Adipocyte (in vitro differentiated cells): ENCODE measurements at regions not wholly inside any gene's neighbourhood (a gene's known extent, or its start where the extent isn't known, plus 50 kb on each side); places are given as distances from the start of the nearest gene placed in this dataset.
"Not testable (repeated sequence)": the region's sequence is repeated elsewhere in the genome, so short reads cannot be mapped to it uniquely, and the experiment has no call there.

Experiments used
- DNase-seq: peaks from one replicate; pipeline ENCODE4 v3.0.0-alpha.2; 2015; ENCODE audit warnings: low read depth
- H3K27me3 ChIP-seq: replicated peaks from 2 replicates; pipeline ENCODE4 v1.7.0; 2013; ENCODE audit warnings: mild to moderate bottlenecking, low read length, moderate library complexity; ENCODE audit not compliant: control insufficient read depth, insufficient read depth
- H3K36me3 ChIP-seq: 2 replicates; pipeline ENCODE4 v1.7.0; 2013; ENCODE audit warnings: low read length, mild to moderate bottlenecking, moderate library complexity; ENCODE audit not compliant: control insufficient read depth, insufficient read depth, severe bottlenecking
- H3K4me1 ChIP-seq: 2 replicates; pipeline ENCODE4 v1.7.0; 2013; ENCODE audit warnings: mild to moderate bottlenecking, low read length, moderate library complexity; ENCODE audit not compliant: control insufficient read depth, insufficient read depth
- H3K4me3 ChIP-seq: 2 replicates; pipeline ENCODE4 v1.7.0; 2013; ENCODE audit warnings: mild to moderate bottlenecking, low read length, moderate library complexity
- H3K9ac ChIP-seq: 2 replicates; pipeline ENCODE4 v1.7.0; 2013; ENCODE audit warnings: mild to moderate bottlenecking, low read length, moderate library complexity
- H3K9me3 ChIP-seq: 2 replicates; pipeline ENCODE4 v1.7.0; 2013; ENCODE audit warnings: mild to moderate bottlenecking, low read length, moderate library complexity; ENCODE audit not compliant: control insufficient read depth

DNA sequence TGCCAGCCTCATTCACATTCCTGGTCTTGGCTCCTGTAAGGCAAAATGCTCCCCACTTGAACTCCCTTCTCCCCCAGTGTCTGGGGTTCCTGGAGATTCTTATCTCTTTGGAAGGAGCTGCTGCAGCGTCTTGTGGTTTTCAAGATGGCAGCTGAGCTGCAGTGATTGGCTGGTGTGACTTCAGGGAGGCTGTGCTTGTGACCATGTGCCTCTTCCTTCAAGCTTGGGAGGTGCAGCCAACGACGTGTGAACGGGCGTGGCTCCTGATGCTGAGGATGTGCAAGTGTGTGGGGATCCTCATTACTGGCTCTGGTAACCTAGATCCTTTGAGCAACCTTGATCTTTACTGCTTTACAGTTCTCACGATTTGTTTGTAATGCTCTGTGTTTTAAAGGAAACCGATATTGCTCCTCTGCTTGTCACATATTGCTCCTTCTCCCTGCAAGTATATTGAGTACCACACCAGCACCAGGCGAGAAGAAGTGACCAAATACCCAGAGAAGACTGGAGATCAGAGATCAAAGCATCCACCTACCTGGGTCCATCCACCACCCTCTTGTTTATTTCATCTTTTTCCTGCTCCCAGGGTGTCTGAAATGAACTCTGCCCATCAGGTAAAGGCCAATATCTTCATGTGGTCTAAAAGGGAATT lies 208.5 kb downstream of the FGF9 start:
- Histone ChIP-seq H3K9me3 (no peaks in the 10 kb centered on the region), H3K36me3 (no peaks in the 10 kb centered on the region), H3K4me3 (no peak overlapping the region), H3K4me1 (no peaks in the 10 kb centered on the region), H3K9ac (no peak overlapping the region), H3K27me3 (peaks cover 2% of the 10 kb centered on the region)
- no peak for DNase-seq

DNA sequence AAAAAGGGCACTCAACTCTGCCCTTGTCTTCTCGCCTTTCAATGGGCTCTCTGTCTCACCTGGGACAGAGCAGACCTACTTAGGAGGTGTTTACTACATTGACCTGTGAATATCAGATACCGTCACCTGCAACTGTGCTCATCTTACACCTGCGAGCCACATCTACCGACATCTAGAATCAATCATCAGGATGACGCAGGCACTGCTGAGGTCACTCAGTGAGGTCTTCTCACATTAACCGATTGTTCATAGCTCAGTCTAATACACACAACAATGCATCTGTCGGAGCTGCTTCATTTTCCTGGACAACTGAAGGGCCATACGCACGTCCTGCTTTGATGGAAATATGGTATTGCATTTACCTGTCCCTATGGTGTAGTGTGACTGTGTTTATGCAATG lies 211.9 kb downstream of the FGF9 start:
- Histone ChIP-seq H3K4me3 (no peak overlapping the region), H3K9me3 (no peaks in the 10 kb centered on the region), H3K9ac (no peak overlapping the region), H3K4me1 (no peaks in the 10 kb centered on the region), H3K27me3 (peaks cover 3% of the 10 kb centered on the region), H3K36me3 (no peaks in the 10 kb centered on the region)
- no peak for DNase-seq

DNA sequence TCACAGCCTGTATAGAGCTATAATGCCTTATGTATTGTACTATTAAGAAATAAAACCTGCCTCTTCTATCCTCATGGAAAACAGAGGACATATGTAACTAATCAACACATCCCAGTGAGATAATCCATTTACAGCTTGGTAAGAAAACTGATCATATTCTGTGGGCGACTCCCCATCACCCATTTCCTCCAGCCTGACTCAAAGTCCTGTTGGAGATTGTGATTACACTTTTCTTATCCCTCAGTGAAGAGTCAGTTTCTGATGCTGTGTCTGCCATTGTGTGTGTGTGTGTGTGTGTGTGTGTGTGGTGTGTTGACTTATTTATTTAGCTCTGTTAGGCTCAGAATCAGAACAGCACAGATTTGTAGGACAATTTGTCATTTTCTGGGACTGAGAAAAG lies 212.8 kb downstream of the FGF9 start:
- Histone ChIP-seq H3K9me3 (no peaks in the 10 kb centered on the region), H3K4me3 (no peak overlapping the region), H3K27me3 (peaks cover 3% of the 10 kb centered on the region), H3K36me3 (no peaks in the 10 kb centered on the region), H3K9ac (no peak overlapping the region), H3K4me1 (no peaks in the 10 kb centered on the region)
- DNase-seq = no peak

DNA sequence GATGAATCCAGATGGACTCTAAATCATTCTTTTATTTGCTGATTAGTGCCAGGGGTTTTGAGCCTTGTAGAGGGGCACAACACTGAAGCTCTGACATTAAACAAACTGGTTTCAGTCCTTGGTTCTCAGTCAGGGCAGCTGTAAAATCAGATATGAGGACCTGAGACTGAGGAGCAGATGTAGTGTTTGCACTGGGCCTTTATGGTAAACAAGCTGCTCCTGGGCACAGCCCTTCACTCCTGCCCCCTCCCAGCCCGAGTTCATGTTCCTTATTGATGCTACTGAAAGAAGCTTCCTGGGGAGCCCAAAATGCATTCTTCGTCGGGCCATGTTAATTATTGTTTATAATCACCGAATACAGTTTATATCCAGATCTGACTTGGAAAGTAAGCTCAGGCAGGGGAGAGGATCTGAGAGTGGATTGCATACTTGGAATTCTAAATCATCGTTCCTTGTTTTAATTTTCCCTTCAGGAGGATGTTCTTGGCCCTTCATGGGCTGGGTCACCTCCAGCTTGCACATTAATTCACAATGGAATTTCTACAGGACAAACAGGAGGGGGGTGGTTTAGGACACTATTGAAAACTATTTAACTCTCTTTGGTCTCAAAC lies 213.5 kb downstream of the FGF9 start:
- H3K9ac ChIP-seq = no peak overlapping the region
- H3K36me3 ChIP-seq = no peaks in the 10 kb centered on the region
- no peaks in the 10 kb centered on the region for H3K4me1 ChIP-seq
- H3K4me3 ChIP-seq = no peak overlapping the region
- H3K9me3 ChIP-seq = no peaks in the 10 kb centered on the region
- DNase-seq = no peak
- peaks cover 3% of the 10 kb centered on the region for H3K27me3 ChIP-seq

DNA sequence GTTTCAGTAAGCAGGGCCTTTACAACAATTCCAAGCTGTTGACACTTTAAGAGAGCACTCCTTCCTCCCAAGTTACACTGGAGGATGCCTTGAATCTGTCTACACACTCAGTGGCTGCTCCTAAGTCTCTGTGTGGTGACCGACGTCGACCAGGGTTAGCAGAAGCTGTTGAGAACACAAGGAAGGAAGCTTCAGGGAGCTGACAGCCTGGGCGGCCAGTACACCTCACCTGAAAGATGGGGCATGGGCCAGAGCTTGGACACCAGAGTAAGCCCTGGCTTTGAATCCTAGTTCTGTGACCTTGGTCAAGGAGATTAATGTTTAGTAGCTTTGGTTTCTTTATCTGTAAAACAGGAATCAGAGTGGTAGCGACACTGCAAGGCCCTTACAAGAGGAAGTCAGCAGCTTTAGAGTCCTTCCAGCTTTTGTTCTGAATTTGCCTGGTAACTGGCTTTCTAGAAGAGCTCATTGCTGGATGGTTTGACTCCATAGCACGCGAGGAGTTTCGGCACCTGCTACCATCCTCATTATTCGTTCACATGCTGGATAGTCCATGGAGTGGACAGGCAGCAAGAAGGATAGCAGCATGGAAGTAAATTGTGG lies 214.2 kb downstream of the FGF9 start:
- Histone ChIP-seq H3K9me3 (no peaks in the 10 kb centered on the region), H3K4me1 (no peaks in the 10 kb centered on the region), H3K4me3 (no peak overlapping the region), H3K27me3 (peaks cover 3% of the 10 kb centered on the region), H3K9ac (no peak overlapping the region), H3K36me3 (no peaks in the 10 kb centered on the region)
- no peak for DNase-seq

DNA sequence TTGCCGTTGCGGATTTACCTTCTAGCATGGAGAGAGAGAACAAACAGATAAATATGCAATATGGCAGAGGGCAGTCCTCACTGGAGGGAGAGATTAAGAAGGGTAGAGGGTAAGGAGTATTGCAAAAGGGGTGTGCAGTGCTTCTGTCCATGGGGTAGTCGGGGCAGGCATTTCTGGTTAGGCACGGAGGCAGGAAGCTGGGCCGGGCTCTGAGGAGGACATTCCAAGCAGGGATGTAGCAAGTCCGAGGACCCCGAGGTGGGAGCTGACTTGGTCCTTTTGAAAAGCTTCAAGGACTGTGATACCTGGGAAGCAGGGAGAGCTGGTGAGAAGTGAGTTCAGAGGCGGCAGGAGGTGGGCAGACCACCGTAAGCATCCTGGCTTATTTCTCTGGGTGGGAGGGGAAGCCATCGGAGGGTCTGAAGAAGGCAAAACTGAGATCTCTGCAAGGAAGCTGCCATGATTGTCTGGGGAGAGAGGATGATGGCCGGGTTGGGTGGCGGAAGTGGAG lies 214.9 kb downstream of the FGF9 start:
- no peak for DNase-seq
- Histone ChIP-seq H3K27me3 (peaks cover 3% of the 10 kb centered on the region), H3K9me3 (no peaks in the 10 kb centered on the region)

DNA sequence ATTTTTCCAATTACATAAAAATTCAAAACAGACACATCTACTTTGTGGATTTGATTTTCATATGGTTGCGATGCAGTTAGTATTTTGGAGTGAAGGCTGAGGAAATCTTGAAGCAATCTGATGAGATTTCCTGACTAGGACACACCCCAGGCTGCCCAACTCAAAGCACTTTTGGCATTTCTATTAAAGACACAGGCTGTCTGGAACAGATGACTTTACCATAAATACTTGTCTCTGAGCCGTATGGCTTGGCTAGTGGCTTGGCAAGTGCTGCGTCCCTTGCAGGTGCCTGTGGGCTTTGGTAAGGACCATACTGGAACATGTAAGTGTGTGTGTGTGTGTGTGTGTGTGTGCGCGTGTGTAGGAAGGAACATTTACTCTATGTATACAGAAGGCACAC lies 218.8 kb downstream of the FGF9 start:
- no peaks in the 10 kb centered on the region for H3K4me1 ChIP-seq
- H3K27me3 ChIP-seq = no peaks in the 10 kb centered on the region
- H3K36me3 ChIP-seq = no peaks in the 10 kb centered on the region
- DNase-seq = no peak
- no peak overlapping the region for H3K9ac ChIP-seq
- H3K4me3 ChIP-seq = no peak overlapping the region
- H3K9me3 ChIP-seq = no peaks in the 10 kb centered on the region

More for the DNA sequence above, 214.9 kb downstream of the FGF9 start:
- Histone ChIP-seq H3K4me3 (no peak overlapping the region), H3K4me1 (no peaks in the 10 kb centered on the region), H3K9ac (no peak overlapping the region), H3K36me3 (no peaks in the 10 kb centered on the region)

DNA sequence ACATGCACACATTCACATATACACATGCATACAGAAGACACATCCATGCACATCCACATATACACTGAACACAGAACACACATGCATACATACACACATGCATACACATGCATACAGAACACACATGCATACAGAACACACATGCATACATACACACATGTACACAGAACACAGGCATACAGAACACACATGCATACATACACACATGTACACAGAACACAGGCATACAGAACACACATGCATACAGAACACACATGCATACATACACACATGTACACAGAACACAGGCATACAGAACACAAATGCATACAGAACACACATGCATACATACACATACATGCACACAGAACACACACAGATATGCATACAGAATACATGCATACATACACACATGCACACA lies 219.3 kb downstream of the FGF9 start:
- not testable (repeated sequence) for H3K9me3 ChIP-seq, H3K9ac ChIP-seq, H3K4me1 ChIP-seq, H3K4me3 ChIP-seq, H3K27me3 ChIP-seq, DNase-seq, H3K36me3 ChIP-seq

DNA sequence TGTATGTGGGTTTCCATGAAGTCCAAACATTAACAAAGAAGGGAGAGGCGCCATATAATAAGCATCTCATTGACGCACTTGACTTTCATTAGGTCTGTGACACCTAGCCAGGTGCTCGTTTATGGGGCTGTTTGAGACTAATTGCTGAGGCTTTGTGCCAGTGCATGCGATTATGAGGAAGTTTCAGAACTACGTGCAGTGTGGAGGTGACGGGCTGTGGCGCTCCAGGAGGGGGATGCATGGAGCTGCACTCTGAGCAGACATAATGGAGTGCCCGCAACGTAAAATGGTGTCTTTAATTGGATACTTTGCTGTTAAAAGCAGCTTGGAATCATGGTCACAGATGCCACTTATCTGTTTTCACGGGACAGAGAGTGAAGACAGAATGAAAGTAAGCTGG lies 223.2 kb downstream of the FGF9 start:
- DNase-seq = no peak
- Histone ChIP-seq H3K4me1 (peaks cover 7% of the 10 kb centered on the region), H3K27me3 (no peaks in the 10 kb centered on the region), H3K4me3 (no peak overlapping the region), H3K9me3 (no peaks in the 10 kb centered on the region), H3K9ac (no peak overlapping the region), H3K36me3 (no peaks in the 10 kb centered on the region)

DNA sequence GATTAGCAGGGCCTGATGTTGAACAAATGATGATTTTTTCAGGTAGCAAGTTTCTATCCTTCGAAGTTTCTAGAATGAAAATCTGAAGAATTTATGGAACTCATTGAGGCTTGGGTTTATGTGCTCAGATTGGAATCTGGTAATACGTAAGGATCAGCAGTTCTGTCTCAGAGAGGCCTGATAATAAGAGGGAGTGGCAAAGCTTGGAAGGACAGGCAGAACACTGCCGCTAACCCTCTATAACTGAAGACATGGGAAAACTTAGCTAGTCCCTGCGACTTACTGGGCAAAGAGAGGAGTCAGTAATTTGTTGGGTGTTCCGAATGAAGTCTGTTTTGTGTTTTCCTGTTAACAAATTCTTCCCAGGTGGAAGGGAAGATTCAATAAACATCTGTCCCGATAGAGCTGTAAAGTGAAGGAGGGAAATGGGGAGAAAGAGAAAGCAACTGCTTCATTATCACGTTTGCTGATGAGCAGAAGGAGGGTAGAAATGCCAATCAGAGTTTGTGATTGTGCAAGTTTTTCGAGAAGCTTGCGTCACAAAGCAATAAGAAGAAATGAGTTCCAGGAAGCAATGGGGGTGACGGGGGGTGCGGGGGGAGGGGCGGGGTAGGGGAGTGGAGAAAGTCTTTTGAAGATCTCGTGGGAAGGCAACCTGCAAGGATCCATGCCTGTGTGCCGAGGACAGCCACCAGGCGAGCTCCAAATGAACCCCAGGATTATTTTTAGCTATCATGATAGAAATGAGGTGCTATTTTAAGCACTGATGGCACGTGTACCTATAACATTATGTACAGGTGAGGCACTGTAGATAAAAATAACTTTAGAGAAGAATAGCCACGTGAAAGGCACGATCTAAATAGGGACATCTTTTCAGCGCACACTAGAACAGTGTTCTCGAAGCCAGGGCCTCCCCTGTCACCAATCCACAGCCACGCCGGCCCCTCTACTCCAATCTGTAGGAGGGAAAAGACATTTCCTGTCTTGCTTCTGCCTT lies 224.1 kb downstream of the FGF9 start:
- peaks cover 9% of the 10 kb centered on the region for H3K4me1 ChIP-seq
- H3K9ac ChIP-seq = no peak overlapping the region
- no peak for DNase-seq
- no peaks in the 10 kb centered on the region for H3K36me3 ChIP-seq
- no peaks in the 10 kb centered on the region for H3K9me3 ChIP-seq
- H3K4me3 ChIP-seq = no peak overlapping the region
- no peaks in the 10 kb centered on the region for H3K27me3 ChIP-seq

DNA sequence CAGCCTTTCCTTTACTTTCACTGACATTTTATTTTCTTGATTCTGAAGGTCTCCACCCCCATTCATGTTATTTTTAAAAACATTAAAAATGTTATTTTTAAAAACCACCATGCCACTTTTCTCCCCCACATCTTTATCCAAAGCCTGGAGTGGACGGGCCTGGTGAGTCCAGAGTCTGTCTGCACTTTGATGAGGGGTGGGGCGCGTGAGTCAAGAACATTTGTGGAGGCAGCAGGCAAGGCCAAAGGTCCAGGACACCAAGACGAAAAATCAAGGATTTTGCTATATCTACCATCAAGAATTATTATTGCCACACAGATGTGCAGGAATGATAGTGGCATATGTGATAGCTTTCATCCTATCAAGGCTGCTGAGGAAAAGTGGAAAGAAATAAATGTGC lies 224.9 kb downstream of the FGF9 start:
- no peaks in the 10 kb centered on the region for H3K27me3 ChIP-seq
- no peaks in the 10 kb centered on the region for H3K36me3 ChIP-seq
- H3K4me1 ChIP-seq = peaks cover 9% of the 10 kb centered on the region
- H3K9ac ChIP-seq = no peak overlapping the region
- H3K9me3 ChIP-seq = no peaks in the 10 kb centered on the region
- DNase-seq = no peak
- H3K4me3 ChIP-seq = no peak overlapping the region
